ENCODE measurements at regions not wholly inside any gene's neighbourhood (a gene's known extent, or its start where the extent isn't known, plus 50 kb on each side); places are given as distances from the start of the nearest gene placed in this dataset.

- no peaks in the 10 kb centered on the region for H3K36me3 ChIP-seq (ENCODE audit: control insufficient read depth in 2 of 2, insufficient read depth in 1 of 2, low read length in 2 of 2)
- CTCF ChIA-PET, result no interaction called here
- H3K4me3 ChIP-seq (ENCODE audit: low read depth, low read length), result no peak overlapping the region
- no peak overlapping the region for H3K27ac ChIP-seq (ENCODE audit: extremely low read depth, low read depth, low read length)
- POLR2A ChIA-PET, result no interaction called here
- TF ChIP-seq PRDM2 (tag by site-specific recombination; IDR thresholded peaks at IDR 0.05; ENCODE audit: borderline replicate concordance), result no peak
- TF ChIP-seq ZNF792 (tag by site-specific recombination; IDR thresholded peaks at IDR 0.05), result no peak
- no peak for TF ChIP-seq ZFP3 (tag by site-specific recombination; IDR thresholded peaks at IDR 0.05; ENCODE audit: low read depth)
- no peak for TF ChIP-seq ZNF157 (tag by site-specific recombination; IDR thresholded peaks at IDR 0.05)
- no peak for TF ChIP-seq ZNF19 (tag by site-specific recombination; IDR thresholded peaks at IDR 0.05; ENCODE audit: low read depth)
- no peak for TF ChIP-seq ZNF747 (tag by site-specific recombination; IDR thresholded peaks at IDR 0.05)
- TF ChIP-seq GLI4 (tag by site-specific recombination; IDR thresholded peaks at IDR 0.05), result no peak
- TF ChIP-seq ZNF518A (tag by site-specific recombination; conservative IDR thresholded peaks at IDR 0.05; ENCODE audit: low read depth), result no peak
- TF ChIP-seq ZNF341 (tag by site-specific recombination; IDR thresholded peaks at IDR 0.05; ENCODE audit: low read depth), result no peak
- no peak for TF ChIP-seq ZNF366 (tag by site-specific recombination; conservative IDR thresholded peaks at IDR 0.05)
- no peaks in the 10 kb centered on the region for H3K4me1 ChIP-seq (ENCODE audit: control insufficient read depth, insufficient read depth, low read length)
- no peaks in the 10 kb centered on the region for H3K9me3 ChIP-seq (ENCODE audit: control insufficient read depth, insufficient read depth, low read depth, low read length)
These were observed 89.1 kb upstream of the BOD1 start for GRCh38 chr5:173705512-173706044.

- H3K27ac ChIP-seq (ENCODE audit: extremely low read depth, low read depth, low read length), result no peak overlapping the region
- CTCF ChIA-PET, result interaction anchor here (0.7 kb wide), 2 partner anchors 41 to 79 kb away, joined by 3 to 4 read pairs; no protein-coding TSS in a partner anchor
- H3K9me3 ChIP-seq (ENCODE audit: control insufficient read depth, insufficient read depth, low read depth, low read length), result no peaks in the 10 kb centered on the region
- H3K36me3 ChIP-seq (ENCODE audit: control insufficient read depth in 2 of 2, insufficient read depth in 1 of 2, low read length in 2 of 2), result no peaks in the 10 kb centered on the region
- no peaks in the 10 kb centered on the region for H3K4me1 ChIP-seq (ENCODE audit: control insufficient read depth, insufficient read depth, low read length)
- H3K4me3 ChIP-seq (ENCODE audit: low read depth, low read length), result no peak overlapping the region
- TF ChIP-seq TCF7L2 (IDR thresholded peaks at IDR 0.05; ENCODE audit: borderline replicate concordance, low read depth, low read length) (no peak), ZNF645 (tag by site-specific recombination; IDR thresholded peaks at IDR 0.05) (no peak), ZNF16 (tag by site-specific recombination; IDR thresholded peaks at IDR 0.05; ENCODE audit: low read depth) (no peak), TRIM28 (IDR thresholded peaks at IDR 0.05; ENCODE audit: borderline replicate concordance, low read length) (no peak), ZNF366 (tag by site-specific recombination; conservative IDR thresholded peaks at IDR 0.05) (no peak), ZNF701 (tag by site-specific recombination; IDR thresholded peaks at IDR 0.05) (no peak), ZNF624 (tag by site-specific recombination; IDR thresholded peaks at IDR 0.05) (no peak), ZNF394 (tag by site-specific recombination; IDR thresholded peaks at IDR 0.05; ENCODE audit: borderline replicate concordance) (no peak), ZNF155 (tag by site-specific recombination; IDR thresholded peaks at IDR 0.05) (no peak), ZNF2 (tag by site-specific recombination; IDR thresholded peaks at IDR 0.05) (no peak), KLF1 (tag by site-specific recombination; IDR thresholded peaks at IDR 0.05) (no peak)
- POLR2A ChIA-PET, result no interaction called here
These were observed 90.2 kb upstream of the BOD1 start for GRCh38 chr5:173706700-173707099.

All from HEK293 (cell line).